ENCODE measurements at regions not wholly inside any gene's neighbourhood (a gene's known extent, or its start where the extent isn't known, plus 50 kb on each side); places are given as distances from the start of the nearest gene placed in this dataset.

GRCh38 chr4:107559653-107560052, 160.4 kb downstream of the PAPSS1 start:
- peaks cover 11% of the 10 kb centered on the region for H3K4me1 ChIP-seq (ENCODE audit: control insufficient read depth, extremely low read depth, insufficient read depth, low read length)
- no peak overlapping the region for H3K4me2 ChIP-seq (ENCODE audit: insufficient read depth, low read length)
- no peaks in the 10 kb centered on the region for H3K79me2 ChIP-seq (ENCODE audit: control insufficient read depth, insufficient read depth, low read length)
- no peaks in the 10 kb centered on the region for H4K20me1 ChIP-seq (replicated peaks; ENCODE audit: control insufficient read depth, extremely low read depth, insufficient read depth, low read length)
- FAIRE-seq, result no peak
- H3K4me3 ChIP-seq (replicated peaks in 1 of 3; ENCODE audit: insufficient read depth in 1 of 3, low read depth in 1 of 3, low read length in 3 of 3), result no peak overlapping the region
- H3K27me3 ChIP-seq (ENCODE audit: control insufficient read depth in 2 of 2, insufficient read depth in 2 of 2, low read length in 2 of 2), result no peaks in the 10 kb centered on the region
- H3K9me1 ChIP-seq (replicated peaks; ENCODE audit: control insufficient read depth, extremely low read depth, insufficient read depth, low read length), result no peaks in the 10 kb centered on the region
- ChIA-PET POLR2A (no interaction called here), CTCF (no interaction called here)
- no TSS peak for BruUV-seq (replicated peaks)
- intact Hi-C loops (cut with micrococcal nuclease) (loop anchor here (2.0 kb wide), 1 partner anchor 161 kb away; the partner anchor contains the start of gene PAPSS1), dilution Hi-C loops (cut with MboI; ENCODE audit: extremely low pct_ligation_motif_present, low sequenced_read_pairs) (no loop called here)
- no peak for TF ChIP-seq CTCF (IDR thresholded peaks at IDR 0.05; ENCODE audit: extremely low read depth in 1 of 2, insufficient read depth in 1 of 2, low read depth in 1 of 2, low read length in 2 of 2)
- no peak for TF ChIP-seq GATA2 (IDR thresholded peaks at IDR 0.05; ENCODE audit: insufficient read depth, insufficient read length, low read depth, low read length)
- TF ChIP-seq FOS (IDR thresholded peaks at IDR 0.05; ENCODE audit: borderline replicate concordance, insufficient read depth, low read length), result no peak
- no peak for TF ChIP-seq MYC (IDR thresholded peaks at IDR 0.05; ENCODE audit: low read depth, low read length)
- TF ChIP-seq JUN (IDR thresholded peaks at IDR 0.05; ENCODE audit: borderline replicate concordance, insufficient read depth, insufficient read length, low read depth), result no peak
- no peak for TF ChIP-seq EZH2 (IDR thresholded peaks at IDR 0.05; ENCODE audit: borderline replicate concordance, low read depth, low read length, severe bottlenecking)
- no peak for TF ChIP-seq POLR2AphosphoS5 (IDR thresholded peaks at IDR 0.05; ENCODE audit: insufficient read depth, low read depth, low read length)
- no peak for TF ChIP-seq POLR2A (IDR thresholded peaks at IDR 0.05; ENCODE audit: low read depth, low read length)
- TF ChIP-seq MAX (IDR thresholded peaks at IDR 0.05; ENCODE audit: insufficient read depth, insufficient read length), result no peak
- no peak overlapping the region for H2AFZ ChIP-seq (ENCODE audit: low read depth, low read length)
- no peaks in the 10 kb centered on the region for H3K36me3 ChIP-seq (ENCODE audit: control insufficient read depth in 2 of 2, extremely low read depth in 1 of 2, insufficient read depth in 2 of 2, low read length in 2 of 2)
- H3K9ac ChIP-seq (replicated peaks; ENCODE audit: extremely low read depth, insufficient read depth, low read length), result no peak overlapping the region
- H3K9me3 ChIP-seq (replicated peaks; ENCODE audit: control insufficient read depth, insufficient read depth, low read length), result peaks cover 3% of the 10 kb centered on the region
- H3K27ac ChIP-seq (ENCODE audit: insufficient read depth, low read depth, low read length), result no peak overlapping the region
- no peak for DNase-seq (ENCODE audit: low read depth, low spot score)
